GM06990 (cell line): ENCODE measurements at regions not wholly inside any gene's neighbourhood (a gene's known extent, or its start where the extent isn't known, plus 50 kb on each side); places are given as distances from the start of the nearest gene placed in this dataset.

Experiments used
- DNase-seq: peaks from one replicate; pipeline ENCODE4 v3.0.0-alpha.2; 2011; ENCODE audit not compliant: insufficient read length; ENCODE audit errors: extremely low read depth
- H3K27me3 ChIP-seq: replicated peaks from 2 replicates; pipeline ENCODE4 v1.6.0; 2011; ENCODE audit warnings: low read length; ENCODE audit not compliant: control insufficient read depth, insufficient read depth
- H3K36me3 ChIP-seq: 2 replicates; pipeline ENCODE4 v1.5.1; 2011; ENCODE audit warnings: low read length; ENCODE audit not compliant: control insufficient read depth, insufficient read depth
- H3K4me3 ChIP-seq: replicated peaks from 2 replicates; pipeline ENCODE4 v1.5.1; 2011; ENCODE audit warnings: low read depth, mild to moderate bottlenecking, control low read depth, low read length
- CTCF ChIP-seq: IDR thresholded peaks from 2 replicates; pipeline ENCODE4 v1.5.1; 2011; ENCODE audit warnings: low read length, control low read depth, mild to moderate bottlenecking, inconsistent platforms; ENCODE audit not compliant: insufficient read depth, poor library complexity, severe bottlenecking

DNA sequence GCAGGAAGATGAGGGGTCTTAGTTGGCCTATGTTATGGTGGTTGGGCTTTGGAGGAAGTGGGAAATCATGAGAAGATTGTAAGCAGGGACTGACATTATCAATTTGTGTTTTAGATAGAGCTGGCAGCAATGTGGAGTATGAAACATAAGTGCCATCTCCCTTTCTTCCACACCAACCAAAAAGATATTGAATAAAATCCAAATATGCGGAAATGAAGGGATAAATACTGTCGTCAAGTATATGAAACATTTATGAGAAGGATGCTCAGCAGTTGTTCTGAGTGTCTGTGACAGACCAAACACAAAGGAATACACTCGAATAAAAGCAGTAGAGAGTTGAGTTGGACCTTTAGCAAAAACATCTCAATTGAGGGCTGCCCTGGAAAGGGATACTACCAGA, 1090.0 kb upstream of the ZEB2 start:
- no peak for DNase-seq
- no peak for TF ChIP-seq CTCF
- H3K4me3 ChIP-seq: no peak overlapping the region
- no peaks in the 10 kb centered on the region for H3K27me3 ChIP-seq
- H3K36me3 ChIP-seq: no peaks in the 10 kb centered on the region

DNA sequence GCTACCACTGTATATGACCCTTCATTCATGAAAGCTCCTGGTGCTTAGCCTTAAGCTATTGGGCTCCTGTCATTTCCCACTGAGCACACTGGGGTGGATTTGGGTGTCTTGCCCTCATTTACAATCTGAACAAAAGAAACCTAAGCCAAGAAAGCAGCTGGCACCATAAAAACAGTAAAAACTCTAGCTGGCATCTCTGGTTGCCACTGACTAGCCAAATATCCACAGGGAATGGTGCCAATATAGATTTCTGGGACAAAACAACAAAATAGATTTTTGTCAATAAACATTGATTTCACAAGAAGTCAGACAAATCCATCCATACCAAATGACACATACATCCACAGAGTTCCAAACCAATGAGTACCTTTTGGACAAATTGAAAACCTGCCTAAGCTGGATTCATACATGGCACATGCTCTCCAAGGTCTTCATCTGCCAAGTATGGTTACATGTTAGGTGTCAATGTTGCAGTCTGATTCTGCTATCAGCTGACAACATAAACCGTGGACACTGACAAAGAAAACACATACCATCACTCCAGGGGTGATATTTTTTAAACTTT, 1081.5 kb upstream of the ZEB2 start:
- Histone ChIP-seq H3K36me3 (no peaks in the 10 kb centered on the region), H3K4me3 (no peak overlapping the region), H3K27me3 (no peaks in the 10 kb centered on the region)
- TF ChIP-seq CTCF: no peak
- no peak for DNase-seq

DNA sequence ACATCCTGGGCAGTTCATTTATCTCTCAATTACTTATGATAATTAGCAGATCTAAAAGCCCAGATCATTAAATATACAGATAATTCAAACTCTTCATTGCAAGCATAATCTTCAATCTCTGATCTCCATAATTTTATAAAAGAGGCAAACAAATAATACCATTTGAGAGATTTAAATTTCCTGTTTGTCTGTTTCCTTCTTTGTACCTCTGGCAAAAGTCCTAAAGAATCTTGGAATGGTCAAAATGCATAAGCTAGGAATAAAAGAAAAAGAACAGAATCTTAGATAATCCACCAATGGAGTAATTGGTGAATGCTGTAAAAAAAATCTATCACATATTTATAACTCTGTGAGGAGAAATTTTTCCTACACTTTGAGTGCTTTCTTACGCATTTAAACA, 1080.9 kb upstream of the ZEB2 start:
- Histone ChIP-seq H3K36me3 (no peaks in the 10 kb centered on the region), H3K4me3 (no peak overlapping the region), H3K27me3 (no peaks in the 10 kb centered on the region)
- no peak for TF ChIP-seq CTCF
- no peak for DNase-seq

GRCh38 chr2:145599756-145600155, 1079.8 kb upstream of the ZEB2 start:
- Histone ChIP-seq H3K4me3 (no peak overlapping the region), H3K27me3 (no peaks in the 10 kb centered on the region), H3K36me3 (no peaks in the 10 kb centered on the region)
- no peak for TF ChIP-seq CTCF
- no peak for DNase-seq

DNA sequence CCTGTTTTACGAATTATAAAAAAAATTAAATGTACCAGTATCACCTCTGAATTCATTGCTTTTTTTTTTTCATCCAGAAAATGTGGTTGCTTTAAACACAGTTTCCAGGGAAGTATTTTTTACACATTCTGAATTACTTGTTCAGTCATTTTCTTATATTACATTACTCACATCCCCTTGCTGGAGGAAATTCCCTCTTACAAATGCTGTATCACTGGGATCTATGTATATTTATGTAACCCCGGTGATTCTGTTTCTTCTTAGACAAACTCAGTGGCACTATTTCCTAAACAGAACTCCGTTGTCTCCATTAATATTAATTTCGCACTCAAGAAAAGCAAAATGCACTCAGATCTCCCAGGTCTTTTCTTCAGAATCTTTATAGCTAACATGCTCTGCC, 1078.5 kb upstream of the ZEB2 start:
- TF ChIP-seq CTCF: no peak
- Histone ChIP-seq H3K27me3 (no peaks in the 10 kb centered on the region), H3K4me3 (no peak overlapping the region), H3K36me3 (no peaks in the 10 kb centered on the region)
- no peak for DNase-seq

GRCh38 chr2:145597809-145598208, 1077.9 kb upstream of the ZEB2 start:
- DNase-seq: no peak
- no peak for TF ChIP-seq CTCF
- no peak overlapping the region for H3K4me3 ChIP-seq
- H3K36me3 ChIP-seq: no peaks in the 10 kb centered on the region
- no peaks in the 10 kb centered on the region for H3K27me3 ChIP-seq
